Body of pancreas (tissue), 4 donors: ENCODE measurements at regions not wholly inside any gene's neighbourhood (a gene's known extent, or its start where the extent isn't known, plus 50 kb on each side); places are given as distances from the start of the nearest gene placed in this dataset.

Source experiments
- CTCF ChIP-seq, 7 experiments: fragments of 450-650 bp in 4 of 7; fragments of 200-600 bp in 3 of 7; sonication (generic) in 3 of 7; IDR thresholded peaks; one replicate each; pipeline ENCODE4 v1.5.1; 2016 to 2019; ENCODE audit warnings: antibody characterized with exemption in 7 of 7
- POLR2A ChIP-seq, 3 donors: fragments of 450-650 bp; IDR thresholded peaks; one replicate each; pipeline ENCODE4 v1.6.1; 2016; ENCODE audit warnings: antibody characterized with exemption in 3 of 3, mild to moderate bottlenecking in 2 of 3

- no peak for TF ChIP-seq CTCF (IDR thresholded peaks at IDR 0.05)
- no peak for TF ChIP-seq POLR2A (IDR thresholded peaks at IDR 0.05)
Measured at GRCh38 chr16:8055761-8056160, 534.5 kb downstream of the TMEM114 start.
